Breast epithelium (tissue), 4 donors: ENCODE measurements at regions not wholly inside any gene's neighbourhood (a gene's known extent, or its start where the extent isn't known, plus 50 kb on each side); places are given as distances from the start of the nearest gene placed in this dataset.

Source experiments
- DNase-seq, 2 donors: peaks; one replicate each; pipeline ENCODE4 v3.0.0-alpha.2; 2019; ENCODE audit warnings: low spot score in 2 of 2
- H3K27ac ChIP-seq, 2 donors: fragments of 200-600 bp; sonication (generic) in 1 of 2; one replicate each; pipeline ENCODE4 v1.5.1; 2016 to 2019; ENCODE audit warnings: mild to moderate bottlenecking in 1 of 2
- H3K27me3 ChIP-seq, 2 donors: fragments of 200-600 bp; sonication (generic) in 1 of 2; one replicate each; pipeline versions ENCODE4 v1.5.1 to v1.6.0; 2017 to 2019; ENCODE audit warnings: control low read depth in 1 of 2, mild to moderate bottlenecking in 1 of 2
- H3K36me3 ChIP-seq: fragments of 200-600 bp; one replicate; pipeline ENCODE4 v1.5.1; 2019
- H3K4me1 ChIP-seq, 2 donors: fragments of 200-600 bp; sonication (generic); one replicate each; pipeline ENCODE4 v1.5.1; 2016 to 2019; ENCODE audit warnings: control low read depth in 1 of 2
- H3K4me3 ChIP-seq, 3 donors: fragments of 200-600 bp; sonication (generic); 1 replicate in 2 of 3; 2 replicates in 1 of 3; pipeline ENCODE4 v1.5.1; 2016 to 2019; ENCODE audit warnings: mild to moderate bottlenecking in 3 of 3, moderate library complexity in 2 of 3
- H3K9me3 ChIP-seq, 2 donors: fragments of 200-600 bp; sonication (generic) in 1 of 2; one replicate each; pipeline ENCODE4 v1.5.1; 2016 to 2019; ENCODE audit warnings: control low read depth in 1 of 2
- POLR2A ChIP-seq: fragments of 450-650 bp; IDR thresholded peaks from one replicate; pipeline ENCODE4 v1.6.1; 2016; ENCODE audit warnings: antibody characterized with exemption, mild to moderate bottlenecking, moderate library complexity
- POLR2AphosphoS5 ChIP-seq, 3 donors: sonication (generic); formaldehyde crosslinking; IDR thresholded peaks; one replicate each; pipeline ENCODE4 v1.6.1; 2017; ENCODE audit warnings: antibody characterized with exemption in 3 of 3
- intact Hi-C: fragments of 100-400 bp; cut with DNase I; formaldehyde crosslinking; loops from one replicate; pipeline ENCODE4 v1.15.1; 2023; ENCODE audit warnings: low total_unique reads
- TF ChIP-seq, protein P1 (sequence below), 3 donors: fragments of 450-650 bp; IDR thresholded peaks; one replicate each; pipeline ENCODE4 v1.5.1; 2016 to 2017; ENCODE audit warnings: antibody characterized with exemption in 3 of 3, mild to moderate bottlenecking in 3 of 3, moderate library complexity in 3 of 3

DNA sequence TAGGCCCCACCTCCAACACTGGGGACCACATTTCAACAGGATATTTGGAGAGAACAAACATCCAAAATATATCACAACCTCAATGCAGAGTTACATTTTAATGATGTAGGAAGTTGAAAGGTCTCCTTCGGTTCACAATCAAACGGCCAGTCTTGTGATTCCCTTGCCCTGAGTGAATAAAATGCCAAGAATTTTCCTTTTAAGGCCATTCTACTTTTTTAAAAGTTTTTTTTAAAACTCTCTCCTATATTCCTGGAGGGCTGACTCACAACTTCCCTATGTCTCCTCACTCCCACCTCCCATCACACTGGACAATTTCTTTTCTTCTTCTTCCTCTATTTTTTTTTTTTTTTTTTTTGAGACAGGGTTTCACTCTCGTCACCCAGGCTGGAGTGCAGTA lies 693.6 kb upstream of the AUTS2 start:
- TF ChIP-seq POLR2A (no peak), POLR2AphosphoS5 (IDR thresholded peaks at IDR 0.05) (no peak)
- TF ChIP-seq, protein P1, sequence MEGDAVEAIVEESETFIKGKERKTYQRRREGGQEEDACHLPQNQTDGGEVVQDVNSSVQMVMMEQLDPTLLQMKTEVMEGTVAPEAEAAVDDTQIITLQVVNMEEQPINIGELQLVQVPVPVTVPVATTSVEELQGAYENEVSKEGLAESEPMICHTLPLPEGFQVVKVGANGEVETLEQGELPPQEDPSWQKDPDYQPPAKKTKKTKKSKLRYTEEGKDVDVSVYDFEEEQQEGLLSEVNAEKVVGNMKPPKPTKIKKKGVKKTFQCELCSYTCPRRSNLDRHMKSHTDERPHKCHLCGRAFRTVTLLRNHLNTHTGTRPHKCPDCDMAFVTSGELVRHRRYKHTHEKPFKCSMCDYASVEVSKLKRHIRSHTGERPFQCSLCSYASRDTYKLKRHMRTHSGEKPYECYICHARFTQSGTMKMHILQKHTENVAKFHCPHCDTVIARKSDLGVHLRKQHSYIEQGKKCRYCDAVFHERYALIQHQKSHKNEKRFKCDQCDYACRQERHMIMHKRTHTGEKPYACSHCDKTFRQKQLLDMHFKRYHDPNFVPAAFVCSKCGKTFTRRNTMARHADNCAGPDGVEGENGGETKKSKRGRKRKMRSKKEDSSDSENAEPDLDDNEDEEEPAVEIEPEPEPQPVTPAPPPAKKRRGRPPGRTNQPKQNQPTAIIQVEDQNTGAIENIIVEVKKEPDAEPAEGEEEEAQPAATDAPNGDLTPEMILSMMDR (IDR thresholded peaks at IDR 0.05), result no peak
- no peaks in the 10 kb centered on the region for H3K36me3 ChIP-seq
- H3K27ac ChIP-seq, result no peak overlapping the region
- H3K9me3 ChIP-seq, result no peaks in the 10 kb centered on the region
- H3K27me3 ChIP-seq, result no peaks in the 10 kb centered on the region
- H3K4me3 ChIP-seq, result no peak overlapping the region
- no peak for DNase-seq
- intact Hi-C loops, result no loop called here
- H3K4me1 ChIP-seq, result no peaks in the 10 kb centered on the region

DNA sequence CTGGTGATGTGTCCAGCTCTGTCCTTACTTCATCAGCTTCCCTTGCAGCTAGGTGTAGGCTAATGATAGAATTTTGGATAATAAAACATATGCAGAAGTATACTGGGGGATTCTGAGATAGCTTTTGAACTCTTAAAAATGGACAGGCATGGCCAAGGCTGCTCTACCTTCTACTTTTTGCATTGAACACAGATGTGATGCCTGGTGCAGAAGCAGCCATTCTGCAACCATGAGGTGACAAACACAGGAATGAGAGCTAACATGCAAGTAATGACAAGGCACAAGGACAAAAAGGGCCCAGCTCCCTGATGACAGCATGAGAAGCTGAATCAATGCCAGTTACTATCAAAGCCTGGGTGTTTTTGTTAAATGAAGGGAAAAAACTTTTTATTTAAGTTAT lies 686.5 kb upstream of the AUTS2 start:
- Histone ChIP-seq H3K4me3 (no peak overlapping the region), H3K36me3 (no peaks in the 10 kb centered on the region), H3K9me3 (peaks cover 5 to 6% of the 10 kb centered on the region in 2 donors), H3K4me1 (no peaks in the 10 kb centered on the region), H3K27ac (no peak overlapping the region), H3K27me3 (no peaks in the 10 kb centered on the region)
- DNase-seq, result no peak
- intact Hi-C loops, result no loop called here
- TF ChIP-seq, protein P1 (IDR thresholded peaks at IDR 0.05), result no peak
- no peak for TF ChIP-seq POLR2A
- TF ChIP-seq POLR2AphosphoS5 (IDR thresholded peaks at IDR 0.05), result no peak

DNA sequence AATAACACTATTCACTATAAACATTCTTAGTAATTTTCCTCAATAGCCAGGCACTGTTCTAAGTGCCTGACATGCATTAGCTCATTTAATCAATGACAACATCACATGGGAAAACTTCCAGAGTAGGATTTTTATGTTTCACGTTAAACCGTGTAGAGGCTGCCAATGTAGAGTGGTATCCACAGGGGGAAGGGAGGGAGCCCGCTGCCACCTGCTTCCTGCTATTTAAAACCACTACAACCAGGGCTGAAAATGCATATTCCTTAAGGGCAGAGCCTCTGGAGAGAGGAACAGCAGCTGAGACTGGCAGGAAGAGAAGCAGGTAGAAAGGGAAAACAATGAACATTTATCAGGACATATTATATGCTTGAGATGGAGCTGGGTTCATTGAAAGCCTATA lies 684.3 kb upstream of the AUTS2 start:
- Histone ChIP-seq H3K4me3 (peak overlapping the region in 1 of 3 donors; percentile 5), H3K4me1 (no peaks in the 10 kb centered on the region), H3K36me3 (no peaks in the 10 kb centered on the region), H3K27ac (no peak overlapping the region), H3K27me3 (no peaks in the 10 kb centered on the region), H3K9me3 (peaks cover 5 to 10% of the 10 kb centered on the region in 2 donors)
- no peak for TF ChIP-seq POLR2A
- no peak for TF ChIP-seq POLR2AphosphoS5 (IDR thresholded peaks at IDR 0.05)
- TF ChIP-seq, protein P1 (IDR thresholded peaks at IDR 0.05), result no peak
- intact Hi-C loops, result no loop called here
- no peak for DNase-seq

DNA sequence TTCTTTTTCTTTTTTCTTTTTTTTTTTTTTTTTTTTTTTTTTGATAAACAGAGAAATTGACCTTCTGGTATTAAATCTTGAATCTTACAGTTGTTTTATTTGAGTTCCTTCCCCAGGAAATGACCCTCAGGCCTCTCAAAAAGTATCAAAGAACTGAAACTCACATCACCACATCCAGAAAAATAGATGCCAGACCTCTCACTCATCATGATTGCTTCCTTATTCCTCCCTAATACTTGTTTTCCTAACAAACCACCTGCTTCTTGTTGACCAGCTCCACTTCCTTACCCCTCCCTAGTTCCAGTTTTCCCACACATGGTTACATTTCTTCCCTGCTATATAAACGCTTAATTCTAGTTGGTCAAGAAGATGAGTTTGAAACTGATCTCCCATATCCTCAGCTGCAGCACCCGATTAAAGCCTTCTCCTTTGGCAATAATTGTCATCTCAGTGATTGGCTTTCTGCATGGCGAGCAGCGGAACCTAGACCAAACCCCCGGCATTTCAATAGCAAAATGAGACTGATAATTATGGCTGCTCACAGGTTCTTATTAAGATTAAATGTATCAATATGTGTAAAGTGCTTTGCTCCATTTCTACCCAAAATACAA lies 681.1 kb upstream of the AUTS2 start:
- intact Hi-C loops, result no loop called here
- Histone ChIP-seq H3K27me3 (no peaks in the 10 kb centered on the region), H3K4me3 (no peak overlapping the region), H3K27ac (no peak overlapping the region), H3K36me3 (no peaks in the 10 kb centered on the region), H3K9me3 (peaks cover 9 to 15% of the 10 kb centered on the region in 2 donors), H3K4me1 (no peaks in the 10 kb centered on the region)
- DNase-seq, result no peak
- TF ChIP-seq POLR2A (no peak), POLR2AphosphoS5 (IDR thresholded peaks at IDR 0.05) (no peak)
- TF ChIP-seq, protein P1 (IDR thresholded peaks at IDR 0.05), result no peak

DNA sequence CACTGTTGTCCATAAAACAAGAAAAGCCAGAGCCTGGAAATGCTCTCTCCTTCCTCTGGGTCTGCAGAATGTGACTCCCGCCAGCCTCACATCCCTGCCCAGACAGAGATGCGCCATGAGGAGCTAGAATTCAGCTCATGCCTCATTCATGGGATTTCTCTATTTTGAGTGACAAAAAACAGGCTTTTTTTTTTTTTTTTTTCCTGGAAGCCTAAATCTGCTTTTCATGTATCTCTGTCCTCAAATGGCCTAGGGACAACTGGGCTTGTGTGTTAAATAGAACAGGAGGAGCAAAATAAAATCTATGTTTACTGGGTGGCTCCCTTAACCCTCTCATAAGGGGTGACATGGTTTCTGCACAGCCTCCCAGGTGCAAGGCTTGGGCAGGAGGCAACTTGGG lies 679.7 kb upstream of the AUTS2 start:
- peaks cover 11 to 13% of the 10 kb centered on the region in 2 donors for H3K9me3 ChIP-seq
- no peak for DNase-seq
- H3K4me1 ChIP-seq, result no peaks in the 10 kb centered on the region
- no peak overlapping the region for H3K4me3 ChIP-seq
- intact Hi-C loops, result no loop called here
- H3K27me3 ChIP-seq, result no peaks in the 10 kb centered on the region
- no peaks in the 10 kb centered on the region for H3K36me3 ChIP-seq
- TF ChIP-seq POLR2AphosphoS5 (IDR thresholded peaks at IDR 0.05), result no peak
- no peak for TF ChIP-seq POLR2A
- TF ChIP-seq, protein P1 (IDR thresholded peaks at IDR 0.05), result no peak
- no peak overlapping the region for H3K27ac ChIP-seq
